22Rv1 (cell line): ENCODE measurements at regions not wholly inside any gene's neighbourhood (a gene's known extent, or its start where the extent isn't known, plus 50 kb on each side); places are given as distances from the start of the nearest gene placed in this dataset.

Experiments used
- CTCF ChIP-seq: fragments of 450-650 bp; IDR thresholded peaks from 2 replicates; pipeline ENCODE4 v1.5.1; 2017; ENCODE audit warnings: mild to moderate bottlenecking
- ZFX ChIP-seq: fragments of 450-650 bp; IDR thresholded peaks from 2 replicates; pipeline ENCODE4 v1.6.1; 2017; ENCODE audit warnings: antibody characterized with exemption, borderline replicate concordance

GRCh38 chr7:153414288-153414629 is 637.9 kb upstream of the DPP6 start:
- TF ChIP-seq CTCF (no peak), ZFX (no peak)
